Lower leg skin (tissue), 3 donors: ENCODE measurements at regions not wholly inside any gene's neighbourhood (a gene's known extent, or its start where the extent isn't known, plus 50 kb on each side); places are given as distances from the start of the nearest gene placed in this dataset.

Experiments
- CTCF ChIP-seq, 3 donors: fragments of 450-650 bp; IDR thresholded peaks; one replicate each; pipeline ENCODE4 v1.5.1; 2016; ENCODE audit warnings: antibody characterized with exemption in 3 of 3, mild to moderate bottlenecking in 3 of 3, moderate library complexity in 2 of 3
- POLR2A ChIP-seq, 2 donors: fragments of 450-650 bp; IDR thresholded peaks; one replicate each; pipeline ENCODE4 v1.6.1; 2016 to 2017; ENCODE audit warnings: antibody characterized with exemption in 2 of 2, mild to moderate bottlenecking in 1 of 2, moderate library complexity in 1 of 2

- no peak for TF ChIP-seq CTCF (IDR thresholded peaks at IDR 0.05)
- TF ChIP-seq POLR2A (IDR thresholded peaks at IDR 0.05) = no peak
Observed at GRCh38 chr19:28063702-28064101, 1149.2 kb downstream of the UQCRFS1 start.
